ENCODE measurements at regions not wholly inside any gene's neighbourhood (a gene's known extent, or its start where the extent isn't known, plus 50 kb on each side); places are given as distances from the start of the nearest gene placed in this dataset.

DNA sequence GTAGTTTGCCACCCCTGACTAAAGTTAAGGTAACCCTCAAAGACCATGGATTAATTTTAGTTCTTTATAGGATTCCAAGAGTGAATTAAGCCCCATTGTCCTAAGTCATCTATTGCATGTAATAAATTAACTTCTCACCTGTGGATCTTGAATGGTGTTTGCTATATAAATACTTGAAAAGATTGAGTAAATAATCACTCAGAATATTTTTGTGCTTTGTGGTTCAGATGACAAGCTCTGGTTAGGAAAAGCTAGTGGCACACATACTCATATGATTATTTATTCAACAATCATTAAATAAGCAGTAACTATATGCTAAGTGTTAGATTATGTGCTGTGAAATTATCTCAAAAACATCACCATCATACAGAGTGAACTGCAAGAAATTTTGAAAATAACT lies 203.2 kb downstream of the OGFRL1 start:
- TF ChIP-seq, protein P1, sequence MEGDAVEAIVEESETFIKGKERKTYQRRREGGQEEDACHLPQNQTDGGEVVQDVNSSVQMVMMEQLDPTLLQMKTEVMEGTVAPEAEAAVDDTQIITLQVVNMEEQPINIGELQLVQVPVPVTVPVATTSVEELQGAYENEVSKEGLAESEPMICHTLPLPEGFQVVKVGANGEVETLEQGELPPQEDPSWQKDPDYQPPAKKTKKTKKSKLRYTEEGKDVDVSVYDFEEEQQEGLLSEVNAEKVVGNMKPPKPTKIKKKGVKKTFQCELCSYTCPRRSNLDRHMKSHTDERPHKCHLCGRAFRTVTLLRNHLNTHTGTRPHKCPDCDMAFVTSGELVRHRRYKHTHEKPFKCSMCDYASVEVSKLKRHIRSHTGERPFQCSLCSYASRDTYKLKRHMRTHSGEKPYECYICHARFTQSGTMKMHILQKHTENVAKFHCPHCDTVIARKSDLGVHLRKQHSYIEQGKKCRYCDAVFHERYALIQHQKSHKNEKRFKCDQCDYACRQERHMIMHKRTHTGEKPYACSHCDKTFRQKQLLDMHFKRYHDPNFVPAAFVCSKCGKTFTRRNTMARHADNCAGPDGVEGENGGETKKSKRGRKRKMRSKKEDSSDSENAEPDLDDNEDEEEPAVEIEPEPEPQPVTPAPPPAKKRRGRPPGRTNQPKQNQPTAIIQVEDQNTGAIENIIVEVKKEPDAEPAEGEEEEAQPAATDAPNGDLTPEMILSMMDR (conservative IDR thresholded peaks at IDR 0.05; ENCODE audit: low read length): no peak
- TF ChIP-seq EZH2phosphoT487 (IDR thresholded peaks at IDR 0.05; ENCODE audit: borderline replicate concordance, low read depth, low read length): no peak
